CD14-positive monocyte (primary cell): ENCODE measurements at regions not wholly inside any gene's neighbourhood (a gene's known extent, or its start where the extent isn't known, plus 50 kb on each side); places are given as distances from the start of the nearest gene placed in this dataset.

Experiments
- DNase-seq, 3 donors: peaks; one replicate each; pipeline ENCODE4 v3.0.0-alpha.2; 2011 to 2022
- H2AFZ ChIP-seq: 2 replicates; pipeline ENCODE4 v1.6.0; 2012; ENCODE audit warnings: mild to moderate bottlenecking, low read depth, low read length, inconsistent platforms; ENCODE audit not compliant: insufficient read depth, poor library complexity, severe bottlenecking
- H3K27ac ChIP-seq, 2 donors: 1 replicate in 1 of 2; 2 replicates in 1 of 2; pipeline ENCODE4 v1.5.1; 2012 to 2013; ENCODE audit warnings: low read length in 2 of 2, control low read depth in 1 of 2, inconsistent platforms in 1 of 2, low read depth in 1 of 2, mild to moderate bottlenecking in 1 of 2
- H3K27me3 ChIP-seq, 2 donors: one replicate each; pipeline versions ENCODE4 v1.6.0 to v1.6.1; 2011 to 2013; ENCODE audit warnings: low read length in 2 of 2; ENCODE audit not compliant: control insufficient read depth in 2 of 2, insufficient read depth in 2 of 2
- H3K36me3 ChIP-seq, 2 donors: replicated peaks in 1 of 2; 1 replicate in 1 of 2; 2 replicates in 1 of 2; pipeline versions ENCODE4 v1.5.1 to v1.6.1; 2012 to 2013; ENCODE audit warnings: low read length in 2 of 2, control low read depth in 1 of 2, inconsistent platforms in 1 of 2, mild to moderate bottlenecking in 1 of 2; ENCODE audit not compliant: insufficient read depth in 2 of 2, control insufficient read depth in 1 of 2
- H3K4me1 ChIP-seq, 2 donors: 1 replicate in 1 of 2; 2 replicates in 1 of 2; pipeline versions ENCODE4 v1.5.1 to v1.6.1; 2012 to 2013; ENCODE audit warnings: low read length in 2 of 2, control low read depth in 1 of 2, inconsistent platforms in 1 of 2, mild to moderate bottlenecking in 1 of 2, moderate library complexity in 1 of 2; ENCODE audit not compliant: insufficient read depth in 2 of 2, control insufficient read depth in 1 of 2
- H3K4me2 ChIP-seq: replicated peaks from 2 replicates; pipeline ENCODE3; 2012; ENCODE audit warnings: low read length, moderate library complexity, mild to moderate bottlenecking; ENCODE audit not compliant: poor library complexity, severe bottlenecking; ENCODE audit errors: extremely low read depth
- H3K4me3 ChIP-seq, 3 experiments: fragments of 200-600 bp in 1 of 3; sonication (generic) in 1 of 3; replicated peaks in 1 of 3; 1 replicate in 2 of 3; 2 replicates in 1 of 3; pipeline ENCODE4 v1.5.1; 2011 to 2013; ENCODE audit warnings: low read length in 3 of 3, mild to moderate bottlenecking in 3 of 3, control low read depth in 2 of 3, low read depth in 2 of 3, inconsistent platforms in 1 of 3, moderate library complexity in 1 of 3
- H3K79me2 ChIP-seq: 2 replicates; pipeline ENCODE4 v1.6.0; 2012; ENCODE audit warnings: mild to moderate bottlenecking, control low read depth, inconsistent platforms, low read length, moderate library complexity; ENCODE audit not compliant: insufficient read depth
- H3K9ac ChIP-seq: 2 replicates; pipeline ENCODE4 v1.6.0; 2017; ENCODE audit warnings: low read length, mild to moderate bottlenecking; ENCODE audit not compliant: insufficient read depth, poor library complexity, severe bottlenecking
- H3K9me3 ChIP-seq, 2 donors: replicated peaks in 1 of 2; 1 replicate in 1 of 2; 2 replicates in 1 of 2; pipeline versions ENCODE4 v1.5.1 to v1.6.1; 2012 to 2013; ENCODE audit warnings: low read length in 2 of 2, control low read depth in 1 of 2; ENCODE audit not compliant: control insufficient read depth in 1 of 2, insufficient read depth in 1 of 2
- H4K20me1 ChIP-seq: 2 replicates; pipeline ENCODE4 v1.6.0; 2012; ENCODE audit warnings: mild to moderate bottlenecking, low read length, control low read depth, moderate library complexity; ENCODE audit not compliant: insufficient read depth
- H3K27ac Mint-ChIP-seq, 7 donors: one replicate each; pipeline ENCODE4 v1.8.0; 2020; ENCODE audit warnings: mild to moderate bottlenecking in 7 of 7, mixed read lengths in 7 of 7, moderate library complexity in 6 of 7, inconsistent platforms in 2 of 7
- H3K27me3 Mint-ChIP-seq, 3 donors: one replicate each; pipeline ENCODE4 v1.8.0; 2021 to 2022; ENCODE audit warnings: low read depth in 3 of 3, mild to moderate bottlenecking in 3 of 3, mixed read lengths in 3 of 3, moderate library complexity in 3 of 3, inconsistent platforms in 1 of 3
- H3K36me3 Mint-ChIP-seq, 2 donors: one replicate each; pipeline ENCODE4 v1.8.0; 2020; ENCODE audit warnings: mixed read lengths in 2 of 2, inconsistent platforms in 1 of 2, mild to moderate bottlenecking in 1 of 2
- H3K4me1 Mint-ChIP-seq: one replicate; pipeline ENCODE4 v1.8.0; 2020; ENCODE audit warnings: mild to moderate bottlenecking, mixed read lengths
- H3K4me3 Mint-ChIP-seq, 2 donors: one replicate each; pipeline ENCODE4 v1.8.0; 2020; ENCODE audit warnings: mild to moderate bottlenecking in 2 of 2, mixed read lengths in 2 of 2, moderate library complexity in 1 of 2
- H3K9me3 Mint-ChIP-seq, 7 donors: one replicate each; pipeline ENCODE4 v1.8.0; 2020 to 2022; ENCODE audit warnings: mixed read lengths in 7 of 7, mild to moderate bottlenecking in 6 of 7, moderate library complexity in 6 of 7, inconsistent platforms in 2 of 7
- WGBS: methylation state at CpG from one replicate; pipeline ENCODE4 v1.1.5; 2013; ENCODE audit warnings: missing lambda C conversion rate; ENCODE audit not compliant: insufficient coverage; 5-methylcytosine and 5-hydroxymethylcytosine counted together
- intact Hi-C, 2 donors: fragments of 100-400 bp; cut with micrococcal nuclease; formaldehyde crosslinking; loops; one replicate each; pipeline versions ENCODE4 v1.15.0 to v1.15.1; 2023
- TF ChIP-seq, protein P1 (sequence below): fragments of 200-600 bp; IDR thresholded peaks from one replicate; pipeline ENCODE4 v1.8.0; 2022; ENCODE audit warnings: antibody characterized with exemption, mild to moderate bottlenecking

DNA sequence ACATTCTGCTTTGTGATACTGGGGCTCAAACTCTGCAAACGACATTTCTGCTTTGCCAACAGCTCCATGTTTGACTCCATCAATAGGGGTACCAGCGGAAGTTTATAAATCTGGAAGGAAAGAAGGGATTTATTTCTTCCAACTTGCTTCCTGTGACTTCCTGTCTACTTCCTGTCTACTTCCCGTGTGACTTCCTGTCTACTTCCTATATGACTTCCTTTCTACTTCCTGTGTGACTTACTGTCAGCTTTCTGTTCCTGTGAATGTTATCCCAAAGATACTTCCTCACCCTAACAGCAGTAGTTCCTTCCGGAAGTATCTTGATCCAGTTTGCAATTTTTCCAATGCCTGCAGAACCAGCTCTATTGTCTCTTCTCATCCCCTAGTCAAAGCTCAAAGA is 52.0 kb upstream of the MBOAT2 start:
- Histone ChIP-seq H3K4me3 (no peak overlapping the region), H2AFZ (no peak overlapping the region), H3K27me3 (no peaks in the 10 kb centered on the region), H3K4me2 (no peak overlapping the region), H4K20me1 (no peaks in the 10 kb centered on the region), H3K9me3 (no peaks in the 10 kb centered on the region), H3K27ac (no peak overlapping the region), H3K36me3 (no peaks in the 10 kb centered on the region), H3K9ac (no peak overlapping the region), H3K79me2 (no peaks in the 10 kb centered on the region), H3K4me1 (peaks cover 10 to 13% of the 10 kb centered on the region in 2 donors)
- H3K36me3 Mint-ChIP-seq, result no peaks in the 10 kb centered on the region
- WGBS, result 71% methylated on average over 3 of the region's 4 CpGs
- no peak overlapping the region for H3K4me3 Mint-ChIP-seq
- no peak for DNase-seq
- H3K27me3 Mint-ChIP-seq, result peaks cover 0 to 4% (median 2%) of the 10 kb centered on the region in 3 donors
- H3K9me3 Mint-ChIP-seq, result peaks cover 0 to 7% (median 4%) of the 10 kb centered on the region in 7 donors
- H3K4me1 Mint-ChIP-seq, result peaks cover 21% of the 10 kb centered on the region
- no peak overlapping the region for H3K27ac Mint-ChIP-seq
- TF ChIP-seq, protein P1, sequence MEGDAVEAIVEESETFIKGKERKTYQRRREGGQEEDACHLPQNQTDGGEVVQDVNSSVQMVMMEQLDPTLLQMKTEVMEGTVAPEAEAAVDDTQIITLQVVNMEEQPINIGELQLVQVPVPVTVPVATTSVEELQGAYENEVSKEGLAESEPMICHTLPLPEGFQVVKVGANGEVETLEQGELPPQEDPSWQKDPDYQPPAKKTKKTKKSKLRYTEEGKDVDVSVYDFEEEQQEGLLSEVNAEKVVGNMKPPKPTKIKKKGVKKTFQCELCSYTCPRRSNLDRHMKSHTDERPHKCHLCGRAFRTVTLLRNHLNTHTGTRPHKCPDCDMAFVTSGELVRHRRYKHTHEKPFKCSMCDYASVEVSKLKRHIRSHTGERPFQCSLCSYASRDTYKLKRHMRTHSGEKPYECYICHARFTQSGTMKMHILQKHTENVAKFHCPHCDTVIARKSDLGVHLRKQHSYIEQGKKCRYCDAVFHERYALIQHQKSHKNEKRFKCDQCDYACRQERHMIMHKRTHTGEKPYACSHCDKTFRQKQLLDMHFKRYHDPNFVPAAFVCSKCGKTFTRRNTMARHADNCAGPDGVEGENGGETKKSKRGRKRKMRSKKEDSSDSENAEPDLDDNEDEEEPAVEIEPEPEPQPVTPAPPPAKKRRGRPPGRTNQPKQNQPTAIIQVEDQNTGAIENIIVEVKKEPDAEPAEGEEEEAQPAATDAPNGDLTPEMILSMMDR, result no peak
- intact Hi-C loops, result no loop called here

DNA sequence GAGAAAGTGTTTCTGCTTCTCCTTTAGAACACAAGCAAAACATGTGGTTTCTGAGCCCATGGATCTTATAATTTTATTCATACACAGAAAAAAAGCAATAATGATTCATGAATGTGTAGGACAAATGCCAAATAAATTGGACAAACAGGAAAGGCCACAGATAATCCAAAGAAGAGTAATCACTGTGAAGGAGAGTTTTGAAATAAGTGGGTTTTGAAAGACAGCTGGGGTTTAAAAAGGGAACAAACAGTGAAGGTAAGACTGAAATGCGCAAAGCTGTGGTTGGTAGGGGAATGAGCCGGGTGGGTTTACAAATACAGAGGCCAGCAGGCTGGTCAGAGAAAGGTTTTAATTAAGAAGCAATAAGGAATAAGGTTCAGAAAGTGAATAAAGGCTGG is 50.0 kb upstream of the MBOAT2 start:
- H3K4me1 ChIP-seq, result peaks cover 10 to 13% of the 10 kb centered on the region in 2 donors
- no peaks in the 10 kb centered on the region for H3K36me3 Mint-ChIP-seq
- no peaks in the 10 kb centered on the region for H3K9me3 ChIP-seq
- no peaks in the 10 kb centered on the region for H3K27me3 ChIP-seq
- H3K4me3 ChIP-seq, result no peak overlapping the region
- H3K79me2 ChIP-seq, result no peaks in the 10 kb centered on the region
- H3K27ac Mint-ChIP-seq, result no peak overlapping the region
- no peak overlapping the region for H3K9ac ChIP-seq
- peaks cover 0 to 7% (median 4%) of the 10 kb centered on the region in 7 donors for H3K9me3 Mint-ChIP-seq
- intact Hi-C loops, result no loop called here
- H3K27me3 Mint-ChIP-seq, result peaks cover 0 to 3% (median 2%) of the 10 kb centered on the region in 3 donors
- no peaks in the 10 kb centered on the region for H3K36me3 ChIP-seq
- WGBS, result 0% methylated on average over 2 of the region's 2 CpGs
- TF ChIP-seq, protein P1, result no peak
- peaks cover 18% of the 10 kb centered on the region for H3K4me1 Mint-ChIP-seq
- no peak for DNase-seq
- no peak overlapping the region for H3K4me2 ChIP-seq
- no peak overlapping the region for H3K27ac ChIP-seq
- peak overlapping the region; percentile 2 for H2AFZ ChIP-seq
- H3K4me3 Mint-ChIP-seq, result peak overlapping the region in 1 of 2 donors; percentile 62
- no peaks in the 10 kb centered on the region for H4K20me1 ChIP-seq
